RWPE2 (cell line): ENCODE measurements at regions not wholly inside any gene's neighbourhood (a gene's known extent, or its start where the extent isn't known, plus 50 kb on each side); places are given as distances from the start of the nearest gene placed in this dataset.
"Not testable (repeated sequence)": the region's sequence is repeated elsewhere in the genome, so short reads cannot be mapped to it uniquely, and the experiment has no call there.

Experiments
- ATAC-seq: fragments of 200-7000 bp; cut with Tn5 transposase; 3 replicates; pipeline ENCODE4 v1.9.1; 2021; ENCODE audit warnings: low read depth
- DNase-seq: peaks from one replicate; pipeline ENCODE4 v3.0.0-alpha.2; 2020; ENCODE audit warnings: low spot score
- H3K27ac ChIP-seq: fragments of 450-650 bp; 2 replicates; pipeline ENCODE4 v1.5.1; 2017; ENCODE audit warnings: mild to moderate bottlenecking; ENCODE audit not compliant: poor library complexity, severe bottlenecking
- H3K27me3 ChIP-seq: fragments of 250-450 bp; sonication (Bioruptor Pico); 2 replicates; pipeline ENCODE4 v1.5.1; 2021; ENCODE audit warnings: mild to moderate bottlenecking, moderate library complexity; ENCODE audit not compliant: insufficient read depth, poor library complexity, severe bottlenecking
- H3K36me3 ChIP-seq: fragments of 250-450 bp; sonication (Bioruptor Pico); 2 replicates; pipeline ENCODE4 v1.5.1; 2020; ENCODE audit warnings: low read depth, mild to moderate bottlenecking, moderate library complexity
- H3K4me1 ChIP-seq: fragments of 250-450 bp; sonication (Bioruptor Pico); 2 replicates; pipeline ENCODE4 v1.5.1; 2021; ENCODE audit warnings: mild to moderate bottlenecking, moderate library complexity; ENCODE audit not compliant: insufficient read depth, poor library complexity, severe bottlenecking
- H3K4me3 ChIP-seq: fragments of 250-450 bp; sonication (Bioruptor Pico); 2 replicates; pipeline ENCODE4 v1.5.1; 2021; ENCODE audit warnings: mild to moderate bottlenecking, moderate library complexity; ENCODE audit not compliant: severe bottlenecking
- H3K9me3 ChIP-seq: fragments of 250-450 bp; sonication (Bioruptor Pico); 2 replicates; pipeline ENCODE4 v1.5.1; 2021; ENCODE audit warnings: mild to moderate bottlenecking, moderate library complexity; ENCODE audit not compliant: severe bottlenecking
- TF ChIP-seq, protein P1 (sequence below): fragments of 450-650 bp; IDR thresholded peaks from one replicate; pipeline ENCODE4 v1.5.1; 2017; ENCODE audit warnings: mild to moderate bottlenecking, moderate library complexity; ENCODE audit not compliant: poor library complexity, severe bottlenecking

DNA sequence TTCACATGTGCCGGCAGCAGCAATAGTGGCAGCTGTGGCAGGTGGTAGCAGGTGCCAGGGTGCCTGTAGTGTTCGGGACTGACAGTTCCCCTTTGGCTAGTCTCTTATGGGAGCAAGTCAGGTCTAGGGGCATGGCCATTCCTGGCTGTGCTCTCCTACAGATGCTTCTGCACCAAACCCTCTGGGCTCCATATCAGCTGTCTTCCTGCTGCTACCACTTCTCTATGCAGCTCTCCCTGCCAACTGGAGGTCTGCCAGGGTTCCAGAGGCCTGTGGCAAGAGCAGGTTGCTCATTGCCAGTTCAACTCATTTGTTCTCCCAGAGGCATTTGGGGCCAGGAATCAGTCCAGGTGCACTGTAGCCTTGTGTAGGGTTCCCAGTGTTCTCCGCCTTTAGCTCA, 473.7 kb downstream of the JRKL start:
- ATAC-seq (no peak), DNase-seq (no peak)
- no peaks in the 10 kb centered on the region for H3K9me3 ChIP-seq
- no peak overlapping the region for H3K4me3 ChIP-seq
- no peaks in the 10 kb centered on the region for H3K27me3 ChIP-seq
- TF ChIP-seq, protein P1, sequence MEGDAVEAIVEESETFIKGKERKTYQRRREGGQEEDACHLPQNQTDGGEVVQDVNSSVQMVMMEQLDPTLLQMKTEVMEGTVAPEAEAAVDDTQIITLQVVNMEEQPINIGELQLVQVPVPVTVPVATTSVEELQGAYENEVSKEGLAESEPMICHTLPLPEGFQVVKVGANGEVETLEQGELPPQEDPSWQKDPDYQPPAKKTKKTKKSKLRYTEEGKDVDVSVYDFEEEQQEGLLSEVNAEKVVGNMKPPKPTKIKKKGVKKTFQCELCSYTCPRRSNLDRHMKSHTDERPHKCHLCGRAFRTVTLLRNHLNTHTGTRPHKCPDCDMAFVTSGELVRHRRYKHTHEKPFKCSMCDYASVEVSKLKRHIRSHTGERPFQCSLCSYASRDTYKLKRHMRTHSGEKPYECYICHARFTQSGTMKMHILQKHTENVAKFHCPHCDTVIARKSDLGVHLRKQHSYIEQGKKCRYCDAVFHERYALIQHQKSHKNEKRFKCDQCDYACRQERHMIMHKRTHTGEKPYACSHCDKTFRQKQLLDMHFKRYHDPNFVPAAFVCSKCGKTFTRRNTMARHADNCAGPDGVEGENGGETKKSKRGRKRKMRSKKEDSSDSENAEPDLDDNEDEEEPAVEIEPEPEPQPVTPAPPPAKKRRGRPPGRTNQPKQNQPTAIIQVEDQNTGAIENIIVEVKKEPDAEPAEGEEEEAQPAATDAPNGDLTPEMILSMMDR = no peak
- no peaks in the 10 kb centered on the region for H3K4me1 ChIP-seq
- H3K36me3 ChIP-seq = no peaks in the 10 kb centered on the region
- no peak overlapping the region for H3K27ac ChIP-seq

DNA sequence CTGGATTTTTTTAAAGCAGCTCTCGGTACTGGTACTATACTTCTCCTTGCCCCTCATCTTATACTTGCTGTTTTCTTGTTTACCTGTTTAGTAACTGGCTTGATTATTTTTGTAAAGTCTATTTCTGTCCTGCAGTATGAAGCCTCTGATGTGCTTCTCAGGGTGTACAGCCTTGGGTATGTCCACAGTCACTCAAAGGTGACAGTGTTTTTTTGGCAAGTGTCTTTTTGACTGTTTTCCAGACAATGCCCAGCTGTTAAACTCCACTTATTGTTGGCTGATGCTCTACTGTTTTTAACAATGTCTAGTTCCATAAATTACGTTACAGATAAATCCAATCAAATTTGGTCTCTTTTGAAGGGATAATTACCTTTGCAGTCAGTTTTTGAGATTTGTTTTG, 475.2 kb downstream of the JRKL start:
- no peaks in the 10 kb centered on the region for H3K4me1 ChIP-seq
- H3K4me3 ChIP-seq = no peak overlapping the region
- H3K27me3 ChIP-seq = no peaks in the 10 kb centered on the region
- H3K9me3 ChIP-seq = no peaks in the 10 kb centered on the region
- no peaks in the 10 kb centered on the region for H3K36me3 ChIP-seq
- no peak overlapping the region for H3K27ac ChIP-seq
- TF ChIP-seq, protein P1 = no peak
- no peak for ATAC-seq
- DNase-seq = no peak

DNA sequence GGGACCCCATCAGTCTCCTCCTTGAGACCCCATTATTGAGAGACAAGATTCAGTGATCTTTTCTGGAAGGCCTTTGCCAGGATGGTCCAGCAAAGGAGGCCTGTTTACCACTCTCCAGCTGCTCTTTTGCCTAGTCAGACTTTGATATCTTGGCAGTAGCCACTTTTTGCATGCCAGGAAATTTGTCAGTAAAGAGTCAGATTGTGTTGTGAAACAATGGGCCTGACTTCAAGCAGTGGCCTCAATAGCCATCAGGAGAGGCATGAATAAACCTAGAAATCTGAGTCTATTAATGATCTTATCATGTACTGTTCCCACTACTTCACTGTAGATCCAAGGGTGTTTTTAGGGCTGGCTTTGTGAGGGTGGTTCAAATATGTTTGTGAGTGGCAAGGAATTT, 479.4 kb downstream of the JRKL start:
- DNase-seq = no peak
- no peaks in the 10 kb centered on the region for H3K9me3 ChIP-seq
- ATAC-seq = peak; percentile 27; the same call in 1 of the 3 replicates
- no peak overlapping the region for H3K27ac ChIP-seq
- no peaks in the 10 kb centered on the region for H3K4me1 ChIP-seq
- H3K4me3 ChIP-seq = no peak overlapping the region
- no peaks in the 10 kb centered on the region for H3K27me3 ChIP-seq
- H3K36me3 ChIP-seq = no peaks in the 10 kb centered on the region
- TF ChIP-seq, protein P1 = no peak

DNA sequence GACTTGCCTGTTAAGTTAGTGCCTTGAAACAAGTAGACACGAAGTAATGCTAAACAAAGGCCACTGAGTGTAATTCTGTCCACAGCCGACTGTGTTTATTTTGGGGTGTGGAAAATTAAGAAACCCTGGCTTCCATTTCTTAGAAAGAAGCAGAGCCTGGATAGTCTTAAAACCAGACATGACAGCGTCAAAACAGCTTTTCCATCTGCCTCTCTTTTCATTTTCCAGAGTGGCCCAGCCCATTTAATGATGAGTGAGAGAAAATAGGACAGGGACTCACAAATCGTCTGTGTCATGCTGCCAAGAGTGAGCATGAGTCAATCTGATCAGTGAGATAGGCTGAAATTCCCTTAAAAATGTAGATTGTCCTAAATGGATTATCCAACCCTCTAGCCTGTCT, 485.9 kb downstream of the JRKL start:
- H3K4me3 ChIP-seq = no peak overlapping the region
- TF ChIP-seq, protein P1 = no peak
- ATAC-seq (no peak), DNase-seq (no peak)
- H3K27me3 ChIP-seq = no peaks in the 10 kb centered on the region
- no peaks in the 10 kb centered on the region for H3K9me3 ChIP-seq
- H3K4me1 ChIP-seq = no peaks in the 10 kb centered on the region
- no peaks in the 10 kb centered on the region for H3K36me3 ChIP-seq
- H3K27ac ChIP-seq = no peak overlapping the region

DNA sequence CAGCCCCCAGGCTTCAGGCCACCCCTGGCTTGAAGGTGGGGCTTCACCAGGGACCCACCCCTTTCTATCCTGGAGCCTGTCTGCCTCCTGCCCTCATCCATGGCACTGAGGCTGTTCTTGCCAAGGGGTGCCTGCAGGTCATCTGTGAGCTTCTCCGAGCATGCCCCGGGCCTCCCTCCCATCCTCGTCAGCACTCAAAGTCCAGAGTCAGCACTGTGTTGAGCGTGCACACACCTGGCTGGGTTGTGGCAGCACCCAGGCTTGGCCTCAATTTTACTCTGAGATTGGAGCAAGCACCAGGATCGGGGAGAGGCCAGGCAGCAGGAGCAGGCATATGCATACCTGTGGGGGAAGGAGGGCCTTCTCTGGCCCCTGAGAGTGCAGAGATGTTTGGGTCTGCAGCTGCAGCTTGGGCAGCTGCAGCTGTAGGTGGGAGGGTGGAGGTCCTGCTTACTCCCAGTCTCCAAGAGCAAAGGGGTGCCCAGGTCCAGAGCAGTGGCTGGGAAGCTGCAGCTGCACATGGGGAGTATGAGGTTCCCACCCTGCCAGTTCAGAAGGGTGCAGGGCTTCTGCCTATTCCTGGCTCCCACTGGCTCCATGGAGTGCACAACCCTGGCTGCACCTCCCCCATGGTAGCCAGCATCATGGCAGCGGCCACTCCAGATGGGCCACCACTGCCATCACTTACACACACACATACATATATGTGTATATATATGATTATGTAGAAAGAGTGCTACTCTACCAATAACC, 488.7 kb downstream of the JRKL start:
- H3K27me3 ChIP-seq = no peaks in the 10 kb centered on the region
- no peak for ATAC-seq
- no peak for DNase-seq
- no peak overlapping the region for H3K27ac ChIP-seq
- H3K9me3 ChIP-seq = no peaks in the 10 kb centered on the region
- H3K36me3 ChIP-seq = no peaks in the 10 kb centered on the region
- TF ChIP-seq, protein P1 = no peak
- H3K4me3 ChIP-seq = no peak overlapping the region
- H3K4me1 ChIP-seq = no peaks in the 10 kb centered on the region

DNA sequence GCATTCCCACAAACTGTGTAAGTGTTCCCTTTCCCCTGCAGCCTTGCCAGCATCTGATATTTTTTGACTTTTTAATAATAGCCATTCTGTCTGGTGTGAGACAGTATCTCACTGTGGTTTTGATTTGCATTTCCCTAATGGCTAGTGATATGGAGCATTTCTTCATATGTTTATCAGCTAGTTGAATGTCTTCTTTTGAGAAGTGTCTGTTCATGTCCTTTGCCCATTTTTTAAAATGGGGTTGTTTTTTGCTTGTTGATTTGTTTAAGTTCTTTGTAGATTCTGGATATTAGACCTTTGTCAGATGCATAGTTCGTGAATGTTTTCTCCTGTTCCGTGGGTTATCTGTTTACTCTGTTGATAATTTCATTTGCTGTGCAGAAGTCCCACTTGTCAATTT, 492.8 kb downstream of the JRKL start:
- H3K4me3 ChIP-seq, H3K27ac ChIP-seq, H3K4me1 ChIP-seq, DNase-seq, H3K36me3 ChIP-seq, ATAC-seq, H3K9me3 ChIP-seq, H3K27me3 ChIP-seq: not testable (repeated sequence)
